ENCODE measurements at regions not wholly inside any gene's neighbourhood (a gene's known extent, or its start where the extent isn't known, plus 50 kb on each side); places are given as distances from the start of the nearest gene placed in this dataset.
"Not testable (repeated sequence)": the region's sequence is repeated elsewhere in the genome, so short reads cannot be mapped to it uniquely, and the experiment has no call there.

- Histone ChIP-seq H3K27me3 (no peaks in the 10 kb centered on the region), H3K36me3 (no peaks in the 10 kb centered on the region), H3K27ac (no peak overlapping the region), H3K9me3 (no peaks in the 10 kb centered on the region), H3K4me3 (no peak overlapping the region), H3K4me1 (no peaks in the 10 kb centered on the region)
- intact Hi-C loops (cut with DNase I; ENCODE audit: low total_unique reads): no loop called here
- DNase-seq: no peak
- TF ChIP-seq CTCF (IDR thresholded peaks at IDR 0.05): no peak
- TF ChIP-seq POLR2A (IDR thresholded peaks at IDR 0.05): no peak
Measured at GRCh38 chr4:169840554-169840953, 82.8 kb upstream of the HPF1 start.

- H3K4me1 ChIP-seq; H3K27me3 ChIP-seq; DNase-seq; H3K27ac ChIP-seq; H3K4me3 ChIP-seq; H3K36me3 ChIP-seq; H3K9me3 ChIP-seq; intact Hi-C loops (cut with DNase I; ENCODE audit: low total_unique reads): not testable (repeated sequence)
Measured at GRCh38 chr4:169828329-169828728, 70.6 kb upstream of the HPF1 start.

GRCh38 chr4:169826634-169827187 lies 69.0 kb upstream of the HPF1 start:
- H3K27me3 ChIP-seq: no peaks in the 10 kb centered on the region
- H3K9me3 ChIP-seq: no peaks in the 10 kb centered on the region
- DNase-seq: no peak
- no peak for TF ChIP-seq CTCF (IDR thresholded peaks at IDR 0.05)
- TF ChIP-seq POLR2A (IDR thresholded peaks at IDR 0.05): no peak
- H3K36me3 ChIP-seq: no peaks in the 10 kb centered on the region
- H3K27ac ChIP-seq: no peak overlapping the region
- H3K4me1 ChIP-seq: no peaks in the 10 kb centered on the region
- H3K4me3 ChIP-seq: no peak overlapping the region
- intact Hi-C loops (cut with DNase I; ENCODE audit: low total_unique reads): no loop called here

GRCh38 chr4:169823685-169824084 lies 65.9 kb upstream of the HPF1 start:
- no peaks in the 10 kb centered on the region for H3K9me3 ChIP-seq
- H3K4me3 ChIP-seq: no peak overlapping the region
- H3K27me3 ChIP-seq: no peaks in the 10 kb centered on the region
- no peak overlapping the region for H3K27ac ChIP-seq
- H3K4me1 ChIP-seq: no peaks in the 10 kb centered on the region
- TF ChIP-seq POLR2A (IDR thresholded peaks at IDR 0.05) (no peak), CTCF (IDR thresholded peaks at IDR 0.05) (no peak)
- no peaks in the 10 kb centered on the region for H3K36me3 ChIP-seq
- DNase-seq: no peak
- intact Hi-C loops (cut with DNase I; ENCODE audit: low total_unique reads): no loop called here

GRCh38 chr4:169821402-169821801 lies 63.7 kb upstream of the HPF1 start:
- no peaks in the 10 kb centered on the region for H3K36me3 ChIP-seq
- no peak overlapping the region for H3K27ac ChIP-seq
- TF ChIP-seq CTCF (IDR thresholded peaks at IDR 0.05) (no peak), POLR2A (IDR thresholded peaks at IDR 0.05) (no peak)
- intact Hi-C loops (cut with DNase I; ENCODE audit: low total_unique reads): no loop called here
- no peaks in the 10 kb centered on the region for H3K27me3 ChIP-seq
- H3K9me3 ChIP-seq: no peaks in the 10 kb centered on the region
- no peak for DNase-seq
- H3K4me1 ChIP-seq: no peaks in the 10 kb centered on the region
- no peak overlapping the region for H3K4me3 ChIP-seq

GRCh38 chr4:169818063-169818679 lies 60.4 kb upstream of the HPF1 start:
- Histone ChIP-seq H3K9me3 (no peaks in the 10 kb centered on the region), H3K4me1 (no peaks in the 10 kb centered on the region), H3K4me3 (no peak overlapping the region), H3K36me3 (no peaks in the 10 kb centered on the region), H3K27me3 (no peaks in the 10 kb centered on the region), H3K27ac (no peak overlapping the region)
- intact Hi-C loops (cut with DNase I; ENCODE audit: low total_unique reads): no loop called here
- TF ChIP-seq POLR2A (IDR thresholded peaks at IDR 0.05) (no peak), CTCF (IDR thresholded peaks at IDR 0.05) (no peak)
- DNase-seq: no peak
